Natural killer cell treated with Interleukin-12 subunit alpha and Interleukin-12 subunit beta and Interleukin-15 and Interleukin-18, amount 100 ng/mL, for 72 hours (primary cell): ENCODE measurements at regions not wholly inside any gene's neighbourhood (a gene's known extent, or its start where the extent isn't known, plus 50 kb on each side); places are given as distances from the start of the nearest gene placed in this dataset.

Experiments
- ATAC-seq, 2 donors: fragments of 150-1000 bp; cut with Tn5 transposase in 1 of 2; sonication (Bioruptor Pico), chemical (Tn5 transposase) in 1 of 2; 2 replicates each; pipeline ENCODE4 v1.10.0; 2021
- DNase-seq: peaks from one replicate; pipeline ENCODE4 v3.0.0; 2022; ENCODE audit warnings: low spot score
- H3K27ac Mint-ChIP-seq, 2 donors: 1 replicate in 1 of 2; 2 replicates in 1 of 2; pipeline ENCODE4 v1.8.0; 2022; ENCODE audit warnings: mixed read lengths in 2 of 2, mild to moderate bottlenecking in 1 of 2, moderate library complexity in 1 of 2
- H3K27me3 Mint-ChIP-seq, 2 donors: 1 replicate in 1 of 2; 2 replicates in 1 of 2; pipeline ENCODE4 v1.8.0; 2022; ENCODE audit warnings: mixed read lengths in 2 of 2
- H3K36me3 Mint-ChIP-seq: one replicate; pipeline ENCODE4 v1.8.0; 2022; ENCODE audit warnings: mixed read lengths
- H3K4me1 Mint-ChIP-seq, 2 donors: 1 replicate in 1 of 2; 2 replicates in 1 of 2; pipeline ENCODE4 v1.8.0; 2022; ENCODE audit warnings: low read depth in 2 of 2, mixed read lengths in 2 of 2, mild to moderate bottlenecking in 1 of 2
- H3K4me3 Mint-ChIP-seq: one replicate; pipeline ENCODE4 v1.8.0; 2022; ENCODE audit warnings: mixed read lengths
- H3K9me3 Mint-ChIP-seq: 2 replicates; pipeline ENCODE4 v1.8.0; 2022; ENCODE audit warnings: mixed read lengths

GRCh38 chr20:16974855-16975162 lies 226.7 kb downstream of the OTOR start:
- Mint-ChIP-seq H3K36me3 (no peaks in the 10 kb centered on the region), H3K9me3 (peaks cover 2% of the 10 kb centered on the region), H3K27me3 (no peaks in the 10 kb centered on the region), H3K27ac (no peak overlapping the region), H3K4me3 (no peak overlapping the region), H3K4me1 (no peaks in the 10 kb centered on the region)
- DNase-seq (no peak), ATAC-seq (no peak)

- Mint-ChIP-seq H3K27me3 (no peaks in the 10 kb centered on the region), H3K4me1 (no peaks in the 10 kb centered on the region), H3K36me3 (no peaks in the 10 kb centered on the region), H3K27ac (no peak overlapping the region), H3K9me3 (no peaks in the 10 kb centered on the region), H3K4me3 (no peak overlapping the region)
- ATAC-seq (no peak), DNase-seq (no peak)
These were observed 227.5 kb downstream of the OTOR start for GRCh38 chr20:16975682-16976081.

GRCh38 chr20:16978497-16978896 lies 230.3 kb downstream of the OTOR start:
- H3K27ac Mint-ChIP-seq = no peak overlapping the region
- H3K4me3 Mint-ChIP-seq = no peak overlapping the region
- H3K36me3 Mint-ChIP-seq = no peaks in the 10 kb centered on the region
- H3K4me1 Mint-ChIP-seq = no peaks in the 10 kb centered on the region
- H3K9me3 Mint-ChIP-seq = peaks cover 3% of the 10 kb centered on the region
- DNase-seq (no peak), ATAC-seq (no peak)
- no peaks in the 10 kb centered on the region for H3K27me3 Mint-ChIP-seq

- no peak for ATAC-seq
- Mint-ChIP-seq H3K9me3 (peaks cover 3% of the 10 kb centered on the region), H3K4me1 (no peaks in the 10 kb centered on the region), H3K27ac (no peak overlapping the region), H3K27me3 (no peaks in the 10 kb centered on the region), H3K36me3 (no peaks in the 10 kb centered on the region), H3K4me3 (no peak overlapping the region)
- DNase-seq = no peak
These were observed 234.1 kb downstream of the OTOR start for GRCh38 chr20:16982091-16982726.

- Mint-ChIP-seq H3K4me3 (no peak overlapping the region), H3K4me1 (no peaks in the 10 kb centered on the region), H3K9me3 (peaks cover 5% of the 10 kb centered on the region), H3K27me3 (no peaks in the 10 kb centered on the region), H3K27ac (no peak overlapping the region), H3K36me3 (no peaks in the 10 kb centered on the region)
- ATAC-seq = no peak
- DNase-seq = no peak
These were observed 236.3 kb downstream of the OTOR start for GRCh38 chr20:16984481-16984880.

- H3K4me3 Mint-ChIP-seq = no peak overlapping the region
- no peaks in the 10 kb centered on the region for H3K36me3 Mint-ChIP-seq
- H3K9me3 Mint-ChIP-seq = peaks cover 9% of the 10 kb centered on the region
- H3K27me3 Mint-ChIP-seq = no peaks in the 10 kb centered on the region
- H3K27ac Mint-ChIP-seq = no peak overlapping the region
- H3K4me1 Mint-ChIP-seq = no peaks in the 10 kb centered on the region
- no peak for ATAC-seq
- no peak for DNase-seq
These were observed 223.5 kb upstream of the PCSK2 start for GRCh38 chr20:17003170-17003870.

GRCh38 chr20:17010181-17010580 lies 216.7 kb upstream of the PCSK2 start:
- H3K27ac Mint-ChIP-seq = no peak overlapping the region
- H3K36me3 Mint-ChIP-seq = no peaks in the 10 kb centered on the region
- H3K4me1 Mint-ChIP-seq = no peaks in the 10 kb centered on the region
- no peak for DNase-seq
- H3K27me3 Mint-ChIP-seq = no peaks in the 10 kb centered on the region
- peaks cover 3% of the 10 kb centered on the region for H3K9me3 Mint-ChIP-seq
- ATAC-seq = no peak
- H3K4me3 Mint-ChIP-seq = no peak overlapping the region

- no peaks in the 10 kb centered on the region for H3K4me1 Mint-ChIP-seq
- DNase-seq (no peak), ATAC-seq (no peak)
- no peak overlapping the region for H3K4me3 Mint-ChIP-seq
- peaks cover 2% of the 10 kb centered on the region for H3K9me3 Mint-ChIP-seq
- H3K36me3 Mint-ChIP-seq = no peaks in the 10 kb centered on the region
- no peaks in the 10 kb centered on the region for H3K27me3 Mint-ChIP-seq
- no peak overlapping the region for H3K27ac Mint-ChIP-seq
These were observed 214.2 kb upstream of the PCSK2 start for GRCh38 chr20:17012546-17013226.

- Mint-ChIP-seq H3K4me1 (no peaks in the 10 kb centered on the region), H3K36me3 (no peaks in the 10 kb centered on the region), H3K9me3 (peaks cover 6% of the 10 kb centered on the region), H3K27ac (no peak overlapping the region), H3K27me3 (no peaks in the 10 kb centered on the region), H3K4me3 (no peak overlapping the region)
- no peak for DNase-seq
- ATAC-seq = no peak
These were observed 212.6 kb upstream of the PCSK2 start for GRCh38 chr20:17014217-17014616.

- no peaks in the 10 kb centered on the region for H3K27me3 Mint-ChIP-seq
- H3K36me3 Mint-ChIP-seq = no peaks in the 10 kb centered on the region
- H3K4me3 Mint-ChIP-seq = no peak overlapping the region
- ATAC-seq (no peak), DNase-seq (no peak)
- no peak overlapping the region for H3K27ac Mint-ChIP-seq
- H3K4me1 Mint-ChIP-seq = no peaks in the 10 kb centered on the region
- peaks cover 6% of the 10 kb centered on the region for H3K9me3 Mint-ChIP-seq
These were observed 212.0 kb upstream of the PCSK2 start for GRCh38 chr20:17014756-17015366.

GRCh38 chr20:17017232-17017631 lies 209.6 kb upstream of the PCSK2 start:
- Mint-ChIP-seq H3K4me1 (no peaks in the 10 kb centered on the region), H3K27me3 (no peaks in the 10 kb centered on the region), H3K36me3 (no peaks in the 10 kb centered on the region), H3K9me3 (peaks cover 6% of the 10 kb centered on the region), H3K4me3 (no peak overlapping the region), H3K27ac (no peak overlapping the region)
- DNase-seq (no peak), ATAC-seq (no peak)

- no peak for DNase-seq
- no peaks in the 10 kb centered on the region for H3K27me3 Mint-ChIP-seq
These were observed 205.4 kb upstream of the PCSK2 start for GRCh38 chr20:17021481-17021880.

GRCh38 chr20:17023036-17023435 lies 203.8 kb upstream of the PCSK2 start:
- H3K27ac Mint-ChIP-seq = no peak overlapping the region
- no peaks in the 10 kb centered on the region for H3K4me1 Mint-ChIP-seq
- H3K27me3 Mint-ChIP-seq = no peaks in the 10 kb centered on the region
- DNase-seq (no peak), ATAC-seq (no peak)
- H3K9me3 Mint-ChIP-seq = peaks cover 9% of the 10 kb centered on the region
- H3K4me3 Mint-ChIP-seq = no peak overlapping the region
- peaks cover 10% of the 10 kb centered on the region for H3K36me3 Mint-ChIP-seq

More at GRCh38 chr20:17021481-17021880, 205.4 kb upstream of the PCSK2 start:
- Mint-ChIP-seq H3K9me3 (peaks cover 9% of the 10 kb centered on the region), H3K4me3 (no peak overlapping the region), H3K27ac (no peak overlapping the region), H3K4me1 (no peaks in the 10 kb centered on the region), H3K36me3 (peaks cover 6% of the 10 kb centered on the region)
- ATAC-seq = no peak

- ATAC-seq = no peak
These were observed 203.0 kb upstream of the PCSK2 start for GRCh38 chr20:17023806-17024205.

More at GRCh38 chr20:17023806-17024205, 203.0 kb upstream of the PCSK2 start:
- Mint-ChIP-seq H3K4me3 (no peak overlapping the region), H3K9me3 (peaks cover 12% of the 10 kb centered on the region), H3K27me3 (no peaks in the 10 kb centered on the region), H3K27ac (no peak overlapping the region), H3K36me3 (peaks cover 10% of the 10 kb centered on the region), H3K4me1 (no peaks in the 10 kb centered on the region)
- DNase-seq = no peak
